Skeletal muscle satellite cell (primary cell): ENCODE measurements at regions not wholly inside any gene's neighbourhood (a gene's known extent, or its start where the extent isn't known, plus 50 kb on each side); places are given as distances from the start of the nearest gene placed in this dataset.

Experiments used
- H3K27me3 ChIP-seq: 2 replicates; pipeline ENCODE4 v1.7.0; 2013; ENCODE audit warnings: low read length; ENCODE audit not compliant: control insufficient read depth, insufficient read depth
- H3K36me3 ChIP-seq: 2 replicates; pipeline ENCODE4 v1.7.0; 2013; ENCODE audit warnings: mild to moderate bottlenecking, control low read depth, low read length; ENCODE audit not compliant: insufficient read depth
- H3K4me1 ChIP-seq: 2 replicates; pipeline ENCODE4 v1.7.0; 2013; ENCODE audit warnings: low read length; ENCODE audit not compliant: control insufficient read depth, insufficient read depth
- H3K4me2 ChIP-seq: 2 replicates; pipeline ENCODE4 v1.7.0; 2013; ENCODE audit warnings: mild to moderate bottlenecking, low read length
- H3K4me3 ChIP-seq: 2 replicates; pipeline ENCODE4 v1.7.0; 2013; ENCODE audit warnings: low read length
- H3K9ac ChIP-seq: 2 replicates; pipeline ENCODE4 v1.7.0; 2013; ENCODE audit warnings: mild to moderate bottlenecking, low read depth, low read length, moderate library complexity
- H3K9me3 ChIP-seq: replicated peaks from 2 replicates; pipeline ENCODE4 v1.7.0; 2013; ENCODE audit warnings: mild to moderate bottlenecking, control low read depth, low read length

- no peak overlapping the region for H3K4me2 ChIP-seq
- H3K36me3 ChIP-seq, result no peaks in the 10 kb centered on the region
- no peaks in the 10 kb centered on the region for H3K9me3 ChIP-seq
- H3K9ac ChIP-seq, result no peak overlapping the region
- H3K4me3 ChIP-seq, result no peak overlapping the region
- H3K4me1 ChIP-seq, result no peaks in the 10 kb centered on the region
- H3K27me3 ChIP-seq, result no peaks in the 10 kb centered on the region
Observed at GRCh38 chr6:125549202-125549884, 200.1 kb upstream of the HEY2 start.

GRCh38 chr6:125550892-125551291 lies 198.5 kb upstream of the HEY2 start:
- H3K4me1 ChIP-seq, result no peaks in the 10 kb centered on the region
- no peaks in the 10 kb centered on the region for H3K9me3 ChIP-seq
- no peak overlapping the region for H3K4me3 ChIP-seq
- no peaks in the 10 kb centered on the region for H3K27me3 ChIP-seq
- no peak overlapping the region for H3K9ac ChIP-seq
- no peak overlapping the region for H3K4me2 ChIP-seq
- H3K36me3 ChIP-seq, result no peaks in the 10 kb centered on the region

GRCh38 chr6:125552819-125553218 lies 196.6 kb upstream of the HEY2 start:
- H3K36me3 ChIP-seq, result no peaks in the 10 kb centered on the region
- H3K9ac ChIP-seq, result no peak overlapping the region
- no peak overlapping the region for H3K4me2 ChIP-seq
- H3K4me1 ChIP-seq, result no peaks in the 10 kb centered on the region
- H3K4me3 ChIP-seq, result no peak overlapping the region
- H3K27me3 ChIP-seq, result no peaks in the 10 kb centered on the region
- H3K9me3 ChIP-seq, result no peaks in the 10 kb centered on the region

- Histone ChIP-seq H3K4me2 (no peak overlapping the region), H3K9ac (no peak overlapping the region), H3K4me1 (no peaks in the 10 kb centered on the region), H3K36me3 (no peaks in the 10 kb centered on the region), H3K4me3 (no peak overlapping the region), H3K27me3 (peaks cover 4% of the 10 kb centered on the region), H3K9me3 (no peaks in the 10 kb centered on the region)
Observed at GRCh38 chr6:125554456-125554855, 195.0 kb upstream of the HEY2 start.

- no peaks in the 10 kb centered on the region for H3K36me3 ChIP-seq
- no peaks in the 10 kb centered on the region for H3K9me3 ChIP-seq
- no peak overlapping the region for H3K4me2 ChIP-seq
- no peak overlapping the region for H3K4me3 ChIP-seq
- H3K4me1 ChIP-seq, result no peaks in the 10 kb centered on the region
- peaks cover 4% of the 10 kb centered on the region for H3K27me3 ChIP-seq
- H3K9ac ChIP-seq, result no peak overlapping the region
Observed at GRCh38 chr6:125558241-125558843, 191.1 kb upstream of the HEY2 start.

- no peak overlapping the region for H3K9ac ChIP-seq
- no peaks in the 10 kb centered on the region for H3K36me3 ChIP-seq
- no peak overlapping the region for H3K4me2 ChIP-seq
- no peak overlapping the region for H3K4me3 ChIP-seq
- H3K27me3 ChIP-seq, result peaks cover 4% of the 10 kb centered on the region
- no peaks in the 10 kb centered on the region for H3K4me1 ChIP-seq
- no peaks in the 10 kb centered on the region for H3K9me3 ChIP-seq
Observed at GRCh38 chr6:125558907-125559306, 190.5 kb upstream of the HEY2 start.

- H3K4me1 ChIP-seq, result no peaks in the 10 kb centered on the region
- H3K9me3 ChIP-seq, result no peaks in the 10 kb centered on the region
- H3K9ac ChIP-seq, result no peak overlapping the region
- peaks cover 4% of the 10 kb centered on the region for H3K27me3 ChIP-seq
- no peaks in the 10 kb centered on the region for H3K36me3 ChIP-seq
- H3K4me2 ChIP-seq, result no peak overlapping the region
- no peak overlapping the region for H3K4me3 ChIP-seq
Observed at GRCh38 chr6:125562156-125562555, 187.3 kb upstream of the HEY2 start.

GRCh38 chr6:125564941-125565340 lies 184.5 kb upstream of the HEY2 start:
- Histone ChIP-seq H3K9me3 (no peaks in the 10 kb centered on the region), H3K4me3 (no peak overlapping the region), H3K36me3 (no peaks in the 10 kb centered on the region), H3K4me1 (no peaks in the 10 kb centered on the region), H3K9ac (no peak overlapping the region), H3K27me3 (no peaks in the 10 kb centered on the region), H3K4me2 (no peak overlapping the region)

GRCh38 chr6:125567407-125567806 lies 182.0 kb upstream of the HEY2 start:
- H3K9ac ChIP-seq, result no peak overlapping the region
- no peaks in the 10 kb centered on the region for H3K36me3 ChIP-seq
- no peaks in the 10 kb centered on the region for H3K9me3 ChIP-seq
- H3K27me3 ChIP-seq, result no peaks in the 10 kb centered on the region
- H3K4me2 ChIP-seq, result no peak overlapping the region
- H3K4me3 ChIP-seq, result no peak overlapping the region
- H3K4me1 ChIP-seq, result no peaks in the 10 kb centered on the region

- Histone ChIP-seq H3K4me1 (no peaks in the 10 kb centered on the region), H3K36me3 (no peaks in the 10 kb centered on the region), H3K4me3 (no peak overlapping the region), H3K9ac (no peak overlapping the region), H3K4me2 (no peak overlapping the region), H3K27me3 (no peaks in the 10 kb centered on the region), H3K9me3 (no peaks in the 10 kb centered on the region)
Observed at GRCh38 chr6:125568609-125569008, 180.8 kb upstream of the HEY2 start.

GRCh38 chr6:125570526-125570925 lies 178.9 kb upstream of the HEY2 start:
- Histone ChIP-seq H3K36me3 (no peaks in the 10 kb centered on the region), H3K4me2 (no peak overlapping the region), H3K9me3 (no peaks in the 10 kb centered on the region), H3K4me1 (no peaks in the 10 kb centered on the region), H3K9ac (no peak overlapping the region), H3K27me3 (no peaks in the 10 kb centered on the region), H3K4me3 (no peak overlapping the region)

- H3K27me3 ChIP-seq, result no peaks in the 10 kb centered on the region
- no peak overlapping the region for H3K9ac ChIP-seq
- no peak overlapping the region for H3K4me2 ChIP-seq
- no peaks in the 10 kb centered on the region for H3K9me3 ChIP-seq
- H3K4me1 ChIP-seq, result no peaks in the 10 kb centered on the region
- H3K36me3 ChIP-seq, result no peaks in the 10 kb centered on the region
- H3K4me3 ChIP-seq, result no peak overlapping the region
Observed at GRCh38 chr6:125571207-125571755, 178.2 kb upstream of the HEY2 start.
